Heart left ventricle (tissue), 16 donors: ENCODE measurements at regions not wholly inside any gene's neighbourhood (a gene's known extent, or its start where the extent isn't known, plus 50 kb on each side); places are given as distances from the start of the nearest gene placed in this dataset.

Source experiments
- ATAC-seq, 4 donors: fragments of 200-7000 bp; cut with Tn5 transposase; one replicate each; pipeline ENCODE4 v1.9.1; 2020 to 2022; ENCODE audit warnings: moderate library complexity in 4 of 4, mild to moderate bottlenecking in 3 of 4, moderate number of reproducible peaks in 1 of 4
- DNase-seq, 5 donors: peaks; one replicate each; pipeline ENCODE4 v3.0.0-alpha.2; 2020
- H3K27ac ChIP-seq, 12 donors: fragments of 200-600 bp; sonication (generic) in 4 of 12; one replicate each; pipeline versions ENCODE4 v1.5.0 to v1.8.0; 2016 to 2022; ENCODE audit warnings: mild to moderate bottlenecking in 2 of 12
- H3K27me3 ChIP-seq, 9 donors: fragments of 200-600 bp; sonication (generic) in 2 of 9; one replicate each; pipeline versions ENCODE4 v1.5.1 to v1.8.0; 2016 to 2022; ENCODE audit warnings: mild to moderate bottlenecking in 3 of 9
- H3K36me3 ChIP-seq, 9 donors: fragments of 200-600 bp; sonication (generic) in 2 of 9; one replicate each; pipeline versions ENCODE4 v1.5.0 to v1.8.0; 2018 to 2022; ENCODE audit warnings: mild to moderate bottlenecking in 2 of 9
- H3K4me1 ChIP-seq, 12 donors: fragments of 200-600 bp; sonication (generic) in 4 of 12; one replicate each; pipeline versions ENCODE4 v1.5.0 to v1.8.0; 2016 to 2022; ENCODE audit warnings: mild to moderate bottlenecking in 3 of 12
- H3K4me3 ChIP-seq, 12 donors: fragments of 200-600 bp; sonication (generic) in 4 of 12; one replicate each; pipeline versions ENCODE4 v1.5.0 to v1.8.0; 2017 to 2022; ENCODE audit warnings: mild to moderate bottlenecking in 9 of 12, moderate library complexity in 4 of 12
- H3K9me3 ChIP-seq, 12 donors: fragments of 200-600 bp; sonication (generic) in 4 of 12; one replicate each; pipeline versions ENCODE4 v1.5.0 to v1.8.0; 2016 to 2022; ENCODE audit warnings: mild to moderate bottlenecking in 1 of 12
- CTCF ChIP-seq, 12 donors: fragments of 200-600 bp; sonication (generic) in 4 of 12; IDR thresholded peaks; one replicate each; pipeline versions ENCODE4 v1.5.0 to v1.8.0; 2018 to 2022; ENCODE audit warnings: antibody characterized with exemption in 12 of 12, mild to moderate bottlenecking in 5 of 12
- POLR2A ChIP-seq, 2 donors: fragments of 450-650 bp; IDR thresholded peaks; one replicate each; pipeline ENCODE4 v1.6.1; 2017; ENCODE audit warnings: antibody characterized with exemption in 2 of 2, mild to moderate bottlenecking in 2 of 2, moderate library complexity in 2 of 2
- WGBS, 4 donors: extraction: QIAGEN DNeasy Blood & Tissue Kit in 2 of 4; methylation state at CpG; one replicate each; pipeline versions ENCODE4 v1.1.5 to v1.1.7; 2013 to 2018; 5-methylcytosine and 5-hydroxymethylcytosine counted together
- intact Hi-C, 10 donors: fragments of 100-400 bp; cut with DNase I; formaldehyde crosslinking; loops; one replicate each; pipeline versions ENCODE4 v1.11.1 to v1.14.2; 2022
- donor health status: ischemic (EF 13 %, LVEDD 7.1; RV severe dilation, severe dysfunction).
- donor health status: healthy with polysubstance abuse.
- donor health status: DM: no; HTN: yes; CAD: no.
- donor health status: DM: no; HTN: no; CAD: no.
- donor health status: ischemic (EF 25% LVEDD 6.9; RV normal size, moderate dysfunction).
- donor health status: ischemic (EF 25% LVEDD 5.7; RV mildly dilated, moderate dysfunction).
- donor health status: healthy.
- donor health status: DM: yes; HTN: yes; CAD: no.
- donor health status: ischemic (EF 35%, LVEDD 5.7; RV mildly dilated, moderate dysfunction).
- donor health status: nonischemic (EF 11% LVEDD 7.7; RV severe dilation, severe dysfunction).
- donor health status: DM: yes; HTN: yes; CAD: no.
- donor health status: PGD.
- donor health status: ischemic (EF 29% LVEDD 5.4; RV normal size, mild dysfunction).
- donor health status: nonischemic (EF 23%, LVEDD 6.1; RV moderate dilation, normal function).

GRCh38 chr4:38538517-38538916 lies 125.5 kb upstream of the KLF3 start:
- no peaks in the 10 kb centered on the region for H3K9me3 ChIP-seq
- no peak overlapping the region for H3K4me3 ChIP-seq
- no peak for ATAC-seq
- no peak overlapping the region for H3K27ac ChIP-seq
- no peak for DNase-seq
- TF ChIP-seq POLR2A (IDR thresholded peaks at IDR 0.05) = no peak
- TF ChIP-seq CTCF (IDR thresholded peaks at IDR 0.05) = no peak
- 78 to 91% (median 91%) methylated on average over 2 of the region's 2 CpGs for WGBS, 4 donors
- no peaks in the 10 kb centered on the region for H3K27me3 ChIP-seq
- no peaks in the 10 kb centered on the region for H3K36me3 ChIP-seq
- intact Hi-C loops = no loop called here
- H3K4me1 ChIP-seq = peaks cover 0 to 13% (median 0%) of the 10 kb centered on the region in 12 donors

GRCh38 chr4:38539501-38539900 lies 124.5 kb upstream of the KLF3 start:
- no peak for ATAC-seq

GRCh38 chr4:38547052-38547451 lies 116.9 kb upstream of the KLF3 start:
- 81 to 87% (median 84%) methylated on average over 2 of the region's 2 CpGs for WGBS, 4 donors
- Histone ChIP-seq H3K4me3 (no peak overlapping the region), H3K4me1 (peaks cover 0 to 5% (median 0%) of the 10 kb centered on the region in 12 donors), H3K36me3 (no peaks in the 10 kb centered on the region), H3K27me3 (no peaks in the 10 kb centered on the region), H3K9me3 (no peaks in the 10 kb centered on the region), H3K27ac (no peak overlapping the region)
- DNase-seq (no peak), ATAC-seq (no peak)
- TF ChIP-seq POLR2A (IDR thresholded peaks at IDR 0.05) = no peak
- TF ChIP-seq CTCF (IDR thresholded peaks at IDR 0.05) = no peak
- intact Hi-C loops = no loop called here

More at GRCh38 chr4:38539501-38539900, 124.5 kb upstream of the KLF3 start:
- DNase-seq = no peak
- TF ChIP-seq POLR2A (IDR thresholded peaks at IDR 0.05) (no peak), CTCF (IDR thresholded peaks at IDR 0.05) (no peak)
- no peaks in the 10 kb centered on the region for H3K9me3 ChIP-seq
- 91 to 98% (median 97%) methylated on average over 4 of the region's 4 CpGs for WGBS, 4 donors
- H3K27ac ChIP-seq = no peak overlapping the region
- H3K4me1 ChIP-seq = peaks cover 0 to 9% (median 0%) of the 10 kb centered on the region in 12 donors
- no peak overlapping the region for H3K4me3 ChIP-seq
- no peaks in the 10 kb centered on the region for H3K27me3 ChIP-seq
- intact Hi-C loops = no loop called here
- no peaks in the 10 kb centered on the region for H3K36me3 ChIP-seq

GRCh38 chr4:38548256-38548655 lies 115.7 kb upstream of the KLF3 start:
- Histone ChIP-seq H3K27me3 (no peaks in the 10 kb centered on the region), H3K36me3 (no peaks in the 10 kb centered on the region), H3K4me3 (no peak overlapping the region), H3K27ac (no peak overlapping the region), H3K4me1 (peaks cover 0 to 5% (median 0%) of the 10 kb centered on the region in 12 donors), H3K9me3 (no peaks in the 10 kb centered on the region)
- no peak for TF ChIP-seq CTCF (IDR thresholded peaks at IDR 0.05)
- no peak for TF ChIP-seq POLR2A (IDR thresholded peaks at IDR 0.05)
- ATAC-seq (no peak), DNase-seq (no peak)
- intact Hi-C loops = no loop called here
- WGBS, 4 donors = 96 to 99% (median 98%) methylated on average over 3 of the region's 3 CpGs
